ENCODE measurements at regions not wholly inside any gene's neighbourhood (a gene's known extent, or its start where the extent isn't known, plus 50 kb on each side); places are given as distances from the start of the nearest gene placed in this dataset.
"Not testable (repeated sequence)": the region's sequence is repeated elsewhere in the genome, so short reads cannot be mapped to it uniquely, and the experiment has no call there.

- no peak for DNase-seq (ENCODE audit: low read depth)
Observed at GRCh38 chrX:110964786-110965185, 131.2 kb upstream of the PAK3 start.

GRCh38 chrX:110962451-110962850, 133.5 kb upstream of the PAK3 start:
- no peak for DNase-seq (ENCODE audit: low read depth)

GRCh38 chrX:110955706-110956105, 140.3 kb upstream of the PAK3 start:
- no peak for DNase-seq (ENCODE audit: low read depth)

GRCh38 chrX:110954428-110955100, 141.4 kb upstream of the PAK3 start:
- DNase-seq (ENCODE audit: low read depth), result no peak

GRCh38 chrX:110951472-110952269, 144.3 kb upstream of the PAK3 start:
- DNase-seq (ENCODE audit: low read depth), result no peak

GRCh38 chrX:110944751-110945675, 149.4 kb upstream of the CHRDL1 start:
- DNase-seq (ENCODE audit: low read depth), result no peak

GRCh38 chrX:110944311-110944750, 148.7 kb upstream of the CHRDL1 start:
- no peak for DNase-seq (ENCODE audit: low read depth)

- DNase-seq (ENCODE audit: low read depth), result no peak
Observed at GRCh38 chrX:110941906-110942305, 146.3 kb upstream of the CHRDL1 start.

GRCh38 chrX:110938977-110939732, 143.5 kb upstream of the CHRDL1 start:
- no peak for DNase-seq (ENCODE audit: low read depth)

- DNase-seq (ENCODE audit: low read depth), result no peak
Observed at GRCh38 chrX:110924871-110925270, 129.3 kb upstream of the CHRDL1 start.

- peak; percentile 18 for DNase-seq (ENCODE audit: low read depth)
Observed at GRCh38 chrX:110920991-110921390, 125.4 kb upstream of the CHRDL1 start.

- DNase-seq (ENCODE audit: low read depth), result no peak
Observed at GRCh38 chrX:110915570-110915969, 120.0 kb upstream of the CHRDL1 start.

- DNase-seq (ENCODE audit: low read depth), result peak; percentile 52
Observed at GRCh38 chrX:110915111-110915510, 119.5 kb upstream of the CHRDL1 start.

- DNase-seq (ENCODE audit: low read depth), result no peak
Observed at GRCh38 chrX:110914281-110914680, 118.7 kb upstream of the CHRDL1 start.

GRCh38 chrX:110904747-110905146, 109.1 kb upstream of the CHRDL1 start:
- DNase-seq (ENCODE audit: low read depth), result not testable (repeated sequence)

GRCh38 chrX:110881971-110882370, 86.4 kb upstream of the CHRDL1 start:
- no peak for DNase-seq (ENCODE audit: low read depth)

GRCh38 chrX:110877326-110877725, 81.7 kb upstream of the CHRDL1 start:
- DNase-seq (ENCODE audit: low read depth), result no peak

GRCh38 chrX:110871839-110872238, 76.2 kb upstream of the CHRDL1 start:
- no peak for DNase-seq (ENCODE audit: low read depth)

- DNase-seq (ENCODE audit: low read depth), result no peak
Observed at GRCh38 chrX:110866421-110866820, 70.8 kb upstream of the CHRDL1 start.

- no peak for DNase-seq (ENCODE audit: low read depth)
Observed at GRCh38 chrX:110863883-110864282, 68.3 kb upstream of the CHRDL1 start.

- no peak for DNase-seq (ENCODE audit: low read depth)
Observed at GRCh38 chrX:110858565-110858964, 62.9 kb upstream of the CHRDL1 start.

- DNase-seq (ENCODE audit: low read depth), result peak; percentile 9
Observed at GRCh38 chrX:110853610-110854009, 58.0 kb upstream of the CHRDL1 start.
